Occipital lobe (tissue), 1 donor: ENCODE measurements at regions not wholly inside any gene's neighbourhood (a gene's known extent, or its start where the extent isn't known, plus 50 kb on each side); places are given as distances from the start of the nearest gene placed in this dataset.

ENCODE experiments used
- DNase-seq: peaks from one replicate; lab custom pipeline; 2025; lab: John Stamatoyannopoulos, UW

- no peak for DNase-seq
Measured at GRCh38 chr11:119858288-119858687, 129.3 kb upstream of the NECTIN1 start.

- DNase-seq, result no peak
Measured at GRCh38 chr11:119856681-119857485, 127.9 kb upstream of the NECTIN1 start.

- no peak for DNase-seq
Measured at GRCh38 chr11:119855066-119855465, 126.1 kb upstream of the NECTIN1 start.

GRCh38 chr11:119854521-119854920 is 125.5 kb upstream of the NECTIN1 start:
- no peak for DNase-seq

- DNase-seq, result no peak
Measured at GRCh38 chr11:119853581-119854360, 124.8 kb upstream of the NECTIN1 start.

GRCh38 chr11:119852741-119853140 is 123.7 kb upstream of the NECTIN1 start:
- DNase-seq, result no peak

GRCh38 chr11:119850822-119851409 is 121.9 kb upstream of the NECTIN1 start:
- no peak for DNase-seq

GRCh38 chr11:119849872-119850271 is 120.9 kb upstream of the NECTIN1 start:
- no peak for DNase-seq

GRCh38 chr11:119847853-119848252 is 118.9 kb upstream of the NECTIN1 start:
- no peak for DNase-seq

- DNase-seq, result no peak
Measured at GRCh38 chr11:119846374-119846773, 117.4 kb upstream of the NECTIN1 start.

GRCh38 chr11:119845756-119846155 is 116.8 kb upstream of the NECTIN1 start:
- DNase-seq, result no peak

- no peak for DNase-seq
Measured at GRCh38 chr11:119845305-119845704, 116.3 kb upstream of the NECTIN1 start.

GRCh38 chr11:119844808-119845207 is 115.8 kb upstream of the NECTIN1 start:
- DNase-seq, result no peak

GRCh38 chr11:119843877-119844276 is 114.9 kb upstream of the NECTIN1 start:
- no peak for DNase-seq

GRCh38 chr11:119842731-119843130 is 113.7 kb upstream of the NECTIN1 start:
- DNase-seq, result no peak

GRCh38 chr11:119839476-119840133 is 110.6 kb upstream of the NECTIN1 start:
- DNase-seq, result no peak

GRCh38 chr11:119835753-119836152 is 106.8 kb upstream of the NECTIN1 start:
- no peak for DNase-seq

- DNase-seq, result no peak
Measured at GRCh38 chr11:119832202-119832935, 103.4 kb upstream of the NECTIN1 start.

- DNase-seq, result no peak
Measured at GRCh38 chr11:119831011-119831410, 102.0 kb upstream of the NECTIN1 start.

GRCh38 chr11:119830400-119830799 is 101.4 kb upstream of the NECTIN1 start:
- no peak for DNase-seq

- DNase-seq, result no peak
Measured at GRCh38 chr11:119829402-119829801, 100.4 kb upstream of the NECTIN1 start.
